GM06990 (cell line): ENCODE measurements at regions not wholly inside any gene's neighbourhood (a gene's known extent, or its start where the extent isn't known, plus 50 kb on each side); places are given as distances from the start of the nearest gene placed in this dataset.
A peak's percentile ranks its signal among the peaks of the same experiment; 100 is the strongest.

Experiments
- DNase-seq: peaks from one replicate; pipeline ENCODE4 v3.0.0-alpha.2; 2011; ENCODE audit not compliant: insufficient read length; ENCODE audit errors: extremely low read depth
- H3K27me3 ChIP-seq: replicated peaks from 2 replicates; pipeline ENCODE4 v1.6.0; 2011; ENCODE audit warnings: low read length; ENCODE audit not compliant: control insufficient read depth, insufficient read depth
- H3K36me3 ChIP-seq: 2 replicates; pipeline ENCODE4 v1.5.1; 2011; ENCODE audit warnings: low read length; ENCODE audit not compliant: control insufficient read depth, insufficient read depth
- H3K4me3 ChIP-seq: replicated peaks from 2 replicates; pipeline ENCODE4 v1.5.1; 2011; ENCODE audit warnings: low read depth, mild to moderate bottlenecking, control low read depth, low read length
- CTCF ChIP-seq: IDR thresholded peaks from 2 replicates; pipeline ENCODE4 v1.5.1; 2011; ENCODE audit warnings: low read length, control low read depth, mild to moderate bottlenecking, inconsistent platforms; ENCODE audit not compliant: insufficient read depth, poor library complexity, severe bottlenecking

GRCh38 chrX:23610495-23610894 is 56.8 kb upstream of the PRDX4 start:
- no peak overlapping the region for H3K4me3 ChIP-seq
- no peak for DNase-seq

GRCh38 chrX:23612846-23613245 is 54.4 kb upstream of the PRDX4 start:
- DNase-seq = no peak
- Histone ChIP-seq H3K36me3 (no peaks in the 10 kb centered on the region), H3K4me3 (no peak overlapping the region), H3K27me3 (no peaks in the 10 kb centered on the region)
- TF ChIP-seq CTCF = no peak

More at GRCh38 chrX:23610495-23610894, 56.8 kb upstream of the PRDX4 start:
- Histone ChIP-seq H3K36me3 (no peaks in the 10 kb centered on the region), H3K27me3 (no peaks in the 10 kb centered on the region)
- TF ChIP-seq CTCF = no peak

- H3K4me3 ChIP-seq = no peak overlapping the region
- H3K27me3 ChIP-seq = no peaks in the 10 kb centered on the region; the same call in 1 of the 2 replicates
- no peak for DNase-seq
- peak; percentile 74 for TF ChIP-seq CTCF
- no peaks in the 10 kb centered on the region for H3K36me3 ChIP-seq
Observed at GRCh38 chrX:23616361-23616760, 50.9 kb upstream of the PRDX4 start.
